ENCODE measurements at regions not wholly inside any gene's neighbourhood (a gene's known extent, or its start where the extent isn't known, plus 50 kb on each side); places are given as distances from the start of the nearest gene placed in this dataset.

- no peak for TF ChIP-seq CTCF (IDR thresholded peaks at IDR 0.05; ENCODE audit: insufficient read depth, low read depth, low read length)
- DNase-seq (ENCODE audit: low read depth), result no peak
- no peak overlapping the region for H3K4me3 ChIP-seq (ENCODE audit: low read depth, low read length)
These were observed 175.8 kb downstream of the PTGER3 start for GRCh38 chr1:70871790-70872189.

GRCh38 chr1:70874063-70874462 lies 173.6 kb downstream of the PTGER3 start:
- DNase-seq (ENCODE audit: low read depth), result no peak
- H3K4me3 ChIP-seq (ENCODE audit: low read depth, low read length), result no peak overlapping the region
- no peak for TF ChIP-seq CTCF (IDR thresholded peaks at IDR 0.05; ENCODE audit: insufficient read depth, low read depth, low read length)

GRCh38 chr1:70874818-70875217 lies 172.8 kb downstream of the PTGER3 start:
- no peak overlapping the region for H3K4me3 ChIP-seq (ENCODE audit: low read depth, low read length)
- no peak for DNase-seq (ENCODE audit: low read depth)
- TF ChIP-seq CTCF (IDR thresholded peaks at IDR 0.05; ENCODE audit: insufficient read depth, low read depth, low read length), result no peak

- TF ChIP-seq CTCF (IDR thresholded peaks at IDR 0.05; ENCODE audit: insufficient read depth, low read depth, low read length), result no peak
These were observed 170.3 kb downstream of the PTGER3 start for GRCh38 chr1:70877343-70877742.

GRCh38 chr1:70887936-70888335 lies 159.7 kb downstream of the PTGER3 start:
- DNase-seq (ENCODE audit: low read depth), result peak; percentile 61
- TF ChIP-seq CTCF (IDR thresholded peaks at IDR 0.05; ENCODE audit: insufficient read depth, low read depth, low read length), result no peak
- H3K4me3 ChIP-seq (ENCODE audit: low read depth, low read length), result no peak overlapping the region

More at GRCh38 chr1:70877343-70877742, 170.3 kb downstream of the PTGER3 start:
- no peak for DNase-seq (ENCODE audit: low read depth)
- H3K4me3 ChIP-seq (ENCODE audit: low read depth, low read length), result no peak overlapping the region

GRCh38 chr1:70888722-70889121 lies 158.9 kb downstream of the PTGER3 start:
- DNase-seq (ENCODE audit: low read depth), result no peak
- no peak overlapping the region for H3K4me3 ChIP-seq (ENCODE audit: low read depth, low read length)
- no peak for TF ChIP-seq CTCF (IDR thresholded peaks at IDR 0.05; ENCODE audit: insufficient read depth, low read depth, low read length)

GRCh38 chr1:70890408-70890807 lies 157.2 kb downstream of the PTGER3 start:
- no peak for DNase-seq (ENCODE audit: low read depth)
- H3K4me3 ChIP-seq (ENCODE audit: low read depth, low read length), result no peak overlapping the region
- TF ChIP-seq CTCF (IDR thresholded peaks at IDR 0.05; ENCODE audit: insufficient read depth, low read depth, low read length), result no peak
